Ishikawa (cell line): ENCODE measurements at regions not wholly inside any gene's neighbourhood (a gene's known extent, or its start where the extent isn't known, plus 50 kb on each side); places are given as distances from the start of the nearest gene placed in this dataset.

ENCODE experiments used
- CREB1 ChIP-seq: IDR thresholded peaks from 2 replicates; pipeline ENCODE4 v1.6.1; 2012; ENCODE audit warnings: low read depth
- EP300 ChIP-seq: IDR thresholded peaks from 2 replicates; pipeline ENCODE4 v1.6.1; 2012; ENCODE audit warnings: borderline replicate concordance
- MAX ChIP-seq: IDR thresholded peaks from 2 replicates; pipeline ENCODE4 v1.6.1; 2012

- TF ChIP-seq EP300 (peak; percentile 70; the same call in 1 of the 2 replicates), MAX (0 out of 2 replicates have a peak, but pooled peaks have one; percentile 17), CREB1 (no peak)
Measured at GRCh38 chr16:85557971-85558657, 55.0 kb upstream of the GSE1 start.
